ENCODE measurements at regions not wholly inside any gene's neighbourhood (a gene's known extent, or its start where the extent isn't known, plus 50 kb on each side); places are given as distances from the start of the nearest gene placed in this dataset.
"Not testable (repeated sequence)": the region's sequence is repeated elsewhere in the genome, so short reads cannot be mapped to it uniquely, and the experiment has no call there.

DNA sequence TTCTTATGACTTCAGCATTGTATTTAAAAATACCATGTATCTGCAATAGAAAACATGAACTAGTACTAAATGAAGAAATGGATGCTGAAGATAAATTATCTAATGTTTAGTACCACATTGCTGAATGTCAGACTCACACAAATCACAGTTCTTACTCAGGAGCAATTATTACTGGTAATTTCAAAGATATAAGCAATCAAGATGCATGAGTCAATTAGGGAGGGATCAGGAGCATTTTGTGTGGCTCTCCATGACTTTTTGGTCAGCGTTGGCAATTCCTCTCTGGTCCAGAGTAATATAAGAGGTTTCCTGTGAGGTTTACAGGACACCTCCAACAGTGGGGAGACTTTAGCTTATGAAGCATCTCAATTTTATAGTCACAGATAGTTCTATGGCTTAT lies 167.0 kb upstream of the PCDH7 start:
- Histone ChIP-seq H3K27ac (no peak overlapping the region), H3K4me3 (no peak overlapping the region), H3K4me1 (ENCODE audit: control insufficient read depth in 1 of 2, low read depth in 2 of 2) (no peaks in the 10 kb centered on the region), H3K9me3 (no peaks in the 10 kb centered on the region), H3K36me3 (no peaks in the 10 kb centered on the region), H3K27me3 (replicated peaks; ENCODE audit: insufficient read depth) (no peaks in the 10 kb centered on the region)
- TF ChIP-seq, protein P1, sequence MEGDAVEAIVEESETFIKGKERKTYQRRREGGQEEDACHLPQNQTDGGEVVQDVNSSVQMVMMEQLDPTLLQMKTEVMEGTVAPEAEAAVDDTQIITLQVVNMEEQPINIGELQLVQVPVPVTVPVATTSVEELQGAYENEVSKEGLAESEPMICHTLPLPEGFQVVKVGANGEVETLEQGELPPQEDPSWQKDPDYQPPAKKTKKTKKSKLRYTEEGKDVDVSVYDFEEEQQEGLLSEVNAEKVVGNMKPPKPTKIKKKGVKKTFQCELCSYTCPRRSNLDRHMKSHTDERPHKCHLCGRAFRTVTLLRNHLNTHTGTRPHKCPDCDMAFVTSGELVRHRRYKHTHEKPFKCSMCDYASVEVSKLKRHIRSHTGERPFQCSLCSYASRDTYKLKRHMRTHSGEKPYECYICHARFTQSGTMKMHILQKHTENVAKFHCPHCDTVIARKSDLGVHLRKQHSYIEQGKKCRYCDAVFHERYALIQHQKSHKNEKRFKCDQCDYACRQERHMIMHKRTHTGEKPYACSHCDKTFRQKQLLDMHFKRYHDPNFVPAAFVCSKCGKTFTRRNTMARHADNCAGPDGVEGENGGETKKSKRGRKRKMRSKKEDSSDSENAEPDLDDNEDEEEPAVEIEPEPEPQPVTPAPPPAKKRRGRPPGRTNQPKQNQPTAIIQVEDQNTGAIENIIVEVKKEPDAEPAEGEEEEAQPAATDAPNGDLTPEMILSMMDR (IDR thresholded peaks at IDR 0.05), result no peak
- ATAC-seq (ENCODE audit: insufficient number of reproducible peaks, low FRiP score, low read depth), result no peak
- no peak for DNase-seq (ENCODE audit: low spot score)

DNA sequence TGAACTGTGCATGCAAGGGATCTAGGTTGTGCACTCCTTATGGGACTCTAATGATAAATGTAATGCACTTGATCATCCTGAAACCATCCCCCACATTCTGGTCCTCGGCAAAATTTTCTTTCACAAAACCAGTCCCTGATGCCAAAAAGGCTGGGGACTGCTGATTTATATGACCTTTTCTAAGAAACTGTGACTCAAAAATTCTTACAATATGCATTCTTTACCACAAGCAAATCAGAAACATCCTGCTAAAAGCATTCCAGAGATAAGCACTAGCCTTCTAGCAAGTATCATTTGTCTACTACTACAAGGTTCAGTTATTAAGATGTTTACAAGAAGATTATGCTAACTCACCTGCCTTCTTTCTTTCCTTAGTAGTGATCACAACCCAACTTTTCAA lies 166.5 kb upstream of the PCDH7 start:
- Histone ChIP-seq H3K27me3 (replicated peaks; ENCODE audit: insufficient read depth) (no peaks in the 10 kb centered on the region), H3K36me3 (no peaks in the 10 kb centered on the region), H3K4me1 (ENCODE audit: control insufficient read depth in 1 of 2, low read depth in 2 of 2) (no peaks in the 10 kb centered on the region), H3K4me3 (no peak overlapping the region), H3K9me3 (no peaks in the 10 kb centered on the region), H3K27ac (no peak overlapping the region)
- ATAC-seq (ENCODE audit: insufficient number of reproducible peaks, low FRiP score, low read depth) (no peak), DNase-seq (ENCODE audit: low spot score) (no peak)
- TF ChIP-seq, protein P1 (IDR thresholded peaks at IDR 0.05), result no peak

DNA sequence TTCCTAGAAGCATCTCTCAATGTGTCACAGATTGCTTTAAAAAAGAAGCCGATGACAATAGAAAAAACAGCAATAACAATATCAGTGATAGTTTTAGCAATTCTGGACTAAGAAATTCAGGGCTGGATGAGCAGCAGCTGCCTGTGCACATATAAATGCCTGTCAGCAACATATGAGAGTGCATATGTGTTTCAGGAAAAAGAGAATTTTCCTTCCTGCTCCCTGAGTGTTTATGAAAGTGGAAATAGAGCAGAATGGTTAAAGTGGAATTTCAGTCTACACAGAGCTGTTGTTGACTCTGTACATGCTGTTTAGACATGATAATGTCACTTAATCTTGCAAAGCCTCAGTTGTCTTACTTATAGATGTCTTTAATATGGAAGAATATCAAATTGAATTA lies 164.4 kb upstream of the PCDH7 start:
- Histone ChIP-seq H3K36me3 (no peaks in the 10 kb centered on the region), H3K27me3 (replicated peaks; ENCODE audit: insufficient read depth) (no peaks in the 10 kb centered on the region), H3K4me1 (ENCODE audit: control insufficient read depth in 1 of 2, low read depth in 2 of 2) (no peaks in the 10 kb centered on the region), H3K9me3 (no peaks in the 10 kb centered on the region), H3K4me3 (no peak overlapping the region), H3K27ac (no peak overlapping the region)
- ATAC-seq (ENCODE audit: insufficient number of reproducible peaks, low FRiP score, low read depth) (no peak), DNase-seq (ENCODE audit: low spot score) (no peak)
- TF ChIP-seq, protein P1 (IDR thresholded peaks at IDR 0.05), result no peak

DNA sequence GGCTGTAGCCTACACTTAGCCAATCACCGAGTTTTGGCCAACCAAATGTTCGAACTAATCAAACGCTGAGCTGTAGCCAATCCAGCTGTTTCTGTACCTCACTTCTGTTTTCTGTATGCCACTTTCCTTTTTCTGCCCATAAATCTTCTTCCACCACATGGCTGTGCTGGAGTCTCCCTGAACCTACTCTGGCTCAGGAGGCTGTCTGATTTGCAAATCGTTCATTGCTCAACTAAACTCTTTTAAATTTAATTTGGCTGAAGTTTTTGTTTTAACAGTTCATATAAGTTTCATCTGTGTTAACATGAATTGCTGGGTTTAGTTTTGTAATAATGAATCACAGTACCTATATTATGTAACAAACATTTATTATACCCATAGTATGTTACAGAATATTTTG lies 160.7 kb upstream of the PCDH7 start:
- no peak overlapping the region for H3K4me3 ChIP-seq
- peaks cover 7% of the 10 kb centered on the region for H3K9me3 ChIP-seq
- TF ChIP-seq, protein P1 (IDR thresholded peaks at IDR 0.05), result no peak
- no peaks in the 10 kb centered on the region for H3K27me3 ChIP-seq (replicated peaks; ENCODE audit: insufficient read depth)
- DNase-seq (ENCODE audit: low spot score) (no peak), ATAC-seq (ENCODE audit: insufficient number of reproducible peaks, low FRiP score, low read depth) (no peak)
- H3K36me3 ChIP-seq, result no peaks in the 10 kb centered on the region
- H3K27ac ChIP-seq, result no peak overlapping the region
- no peaks in the 10 kb centered on the region for H3K4me1 ChIP-seq (ENCODE audit: control insufficient read depth in 1 of 2, low read depth in 2 of 2)

DNA sequence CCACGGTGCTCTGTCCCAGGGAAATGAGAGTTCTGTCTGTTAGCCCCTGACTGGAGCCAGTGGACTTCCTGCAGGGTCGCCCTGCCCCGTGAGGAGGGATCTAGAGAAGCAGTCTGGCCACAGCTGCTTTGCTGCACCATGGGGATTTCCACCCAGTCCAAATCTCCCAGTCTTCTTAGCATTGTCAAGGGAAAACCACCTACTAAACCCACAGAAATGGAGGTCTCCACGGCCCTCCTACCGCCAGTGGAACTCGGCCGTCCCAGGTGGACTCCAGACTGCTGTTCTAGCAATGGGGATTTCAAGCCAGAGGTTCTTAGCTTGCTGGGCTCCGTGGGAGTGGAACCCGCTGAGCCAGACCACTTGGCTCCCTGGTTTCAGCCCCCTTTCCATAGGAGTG lies 133.3 kb upstream of the PCDH7 start:
- no peak for ATAC-seq (ENCODE audit: insufficient number of reproducible peaks, low FRiP score, low read depth)
- DNase-seq (ENCODE audit: low spot score), result no peak
- Histone ChIP-seq H3K36me3 (no peaks in the 10 kb centered on the region), H3K4me1 (ENCODE audit: control insufficient read depth in 1 of 2, low read depth in 2 of 2) (no peaks in the 10 kb centered on the region), H3K27me3 (replicated peaks; ENCODE audit: insufficient read depth) (no peaks in the 10 kb centered on the region), H3K9me3 (no peaks in the 10 kb centered on the region), H3K4me3 (no peak overlapping the region), H3K27ac (no peak overlapping the region)
- TF ChIP-seq, protein P1 (IDR thresholded peaks at IDR 0.05), result no peak

DNA sequence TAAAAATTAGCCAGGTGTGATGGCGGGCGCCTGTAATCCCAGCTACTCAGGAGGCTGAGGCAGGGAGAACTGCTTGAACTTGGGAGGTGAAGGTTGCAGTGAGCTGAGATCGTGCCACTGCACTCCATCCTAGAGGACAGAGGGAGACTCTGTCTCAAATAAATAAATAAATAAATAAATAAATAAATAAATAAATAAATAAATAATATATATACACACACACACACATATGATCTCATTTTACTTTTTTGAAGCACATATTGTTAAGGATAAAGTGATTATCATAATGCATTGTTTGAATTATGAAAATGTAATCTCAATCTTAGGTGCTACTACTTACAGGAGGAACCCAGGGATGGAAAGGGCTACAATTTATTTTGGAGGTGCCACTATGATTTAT lies 130.5 kb upstream of the PCDH7 start:
- H3K27ac ChIP-seq; H3K27me3 ChIP-seq (replicated peaks; ENCODE audit: insufficient read depth); DNase-seq (ENCODE audit: low spot score); ATAC-seq (ENCODE audit: insufficient number of reproducible peaks, low FRiP score, low read depth); H3K9me3 ChIP-seq; H3K36me3 ChIP-seq; H3K4me1 ChIP-seq (ENCODE audit: control insufficient read depth in 1 of 2, low read depth in 2 of 2); H3K4me3 ChIP-seq: not testable (repeated sequence)

All from thoracic aorta (tissue), 2 donors.